B cell (primary cell): ENCODE measurements at regions not wholly inside any gene's neighbourhood (a gene's known extent, or its start where the extent isn't known, plus 50 kb on each side); places are given as distances from the start of the nearest gene placed in this dataset.

Source experiments
- ATAC-seq: fragments of 200-7000 bp; cut with Tn5 transposase; one replicate; pipeline ENCODE4 v1.10.0; 2021; ENCODE audit warnings: low read depth, mild to moderate bottlenecking, moderate number of reproducible peaks, moderate library complexity
- CTCF ChIA-PET: fragments of 350-600 bp; sonication (Branson Sonifier 250); formaldehyde crosslinking; loops from one replicate; lab custom pipeline; 2021; ENCODE audit warnings: antibody characterized with exemption, inconsistent platforms; lab: Charles Lee
- POLR2A ChIA-PET: fragments of 350-600 bp; sonication (Branson Sonifier 250); formaldehyde crosslinking; loops from one replicate; lab custom pipeline; 2021; ENCODE audit warnings: antibody characterized with exemption; lab: Charles Lee
- DNase-seq: peaks from one replicate; pipeline ENCODE4 v3.0.0; 2013
- H2AFZ ChIP-seq: 2 replicates; pipeline ENCODE4 v1.6.1; 2012; ENCODE audit warnings: mild to moderate bottlenecking, low read depth, low read length; ENCODE audit not compliant: insufficient read depth, poor library complexity, severe bottlenecking
- H3K27ac ChIP-seq, 2 donors: 1 replicate in 1 of 2; 2 replicates in 1 of 2; pipeline ENCODE4 v1.5.1; 2012 to 2013; ENCODE audit warnings: low read length in 2 of 2, mild to moderate bottlenecking in 2 of 2, moderate library complexity in 1 of 2
- H3K27me3 ChIP-seq, 4 experiments: fragments of 200-600 bp in 1 of 4; sonication (generic) in 1 of 4; replicated peaks in 1 of 4; 1 replicate in 2 of 4; 2 replicates in 2 of 4; pipeline versions ENCODE4 v1.6.1 to v1.7.0; 2013 to 2016; ENCODE audit warnings: low read length in 3 of 4, mild to moderate bottlenecking in 2 of 4, mixed read lengths in 1 of 4, moderate library complexity in 1 of 4; ENCODE audit not compliant: insufficient read depth in 4 of 4, control insufficient read depth in 3 of 4; ENCODE audit errors: control extremely low read depth in 1 of 4
- H3K36me3 ChIP-seq, 2 experiments: replicated peaks in 1 of 2; 1 replicate in 1 of 2; 2 replicates in 1 of 2; pipeline versions ENCODE4 v1.6.1 to v1.7.1; 2013; ENCODE audit warnings: low read length in 1 of 2; ENCODE audit not compliant: insufficient read depth in 2 of 2, control insufficient read depth in 1 of 2; ENCODE audit errors: control extremely low read depth in 1 of 2, extremely low read depth in 1 of 2
- H3K4me1 ChIP-seq, 2 donors: fragments of 200-600 bp in 1 of 2; sonication (generic) in 1 of 2; 1 replicate in 1 of 2; 2 replicates in 1 of 2; pipeline versions ENCODE4 v1.5.1 to v1.6.1; 2013 to 2017; ENCODE audit warnings: low read length in 2 of 2; ENCODE audit not compliant: control insufficient read depth in 2 of 2, insufficient read depth in 2 of 2
- H3K4me2 ChIP-seq: replicated peaks from 2 replicates; pipeline ENCODE3; 2012; ENCODE audit warnings: mild to moderate bottlenecking, low read depth, low read length; ENCODE audit not compliant: poor library complexity, severe bottlenecking
- H3K4me3 ChIP-seq, 5 experiments: fragments of 200-600 bp in 1 of 5; sonication (generic) in 1 of 5; 1 replicate in 3 of 5; 2 replicates in 2 of 5; pipeline versions ENCODE4 v1.5.1 to v1.7.0; 2011 to 2016; ENCODE audit warnings: low read length in 4 of 5, mild to moderate bottlenecking in 4 of 5, low read depth in 2 of 5, control low read depth in 1 of 5, moderate library complexity in 1 of 5; ENCODE audit not compliant: insufficient read depth in 1 of 5; ENCODE audit errors: control extremely low read depth in 1 of 5, extremely low read depth in 1 of 5
- H3K79me2 ChIP-seq: fragments of 200-600 bp; sonication (generic); one replicate; pipeline ENCODE4 v1.6.0; 2016; ENCODE audit warnings: low read length; ENCODE audit not compliant: control insufficient read depth, insufficient read depth
- H3K9ac ChIP-seq: fragments of 200-600 bp; sonication (generic); 2 replicates; pipeline ENCODE4 v1.6.1; 2017; ENCODE audit warnings: mild to moderate bottlenecking, low read length, moderate library complexity
- H3K9me3 ChIP-seq, 3 donors: one replicate each; pipeline versions ENCODE4 v1.6.1 to v1.7.1; 2013; ENCODE audit warnings: low read length in 2 of 3; ENCODE audit not compliant: control insufficient read depth in 2 of 3, insufficient read depth in 1 of 3; ENCODE audit errors: control extremely low read depth in 1 of 3
- H4K20me1 ChIP-seq: 2 replicates; pipeline ENCODE4 v1.6.0; 2012; ENCODE audit warnings: mild to moderate bottlenecking, low read length; ENCODE audit not compliant: insufficient read depth, control insufficient read depth, poor library complexity, severe bottlenecking
- H3K27ac Mint-ChIP-seq: one replicate; pipeline ENCODE4 v1.8.0; 2021; ENCODE audit warnings: mixed read lengths
- H3K27me3 Mint-ChIP-seq: one replicate; pipeline ENCODE4 v1.8.0; 2021; ENCODE audit warnings: mixed read lengths
- H3K4me1 Mint-ChIP-seq: one replicate; pipeline ENCODE4 v1.8.0; 2021; ENCODE audit warnings: mixed read lengths
- H3K4me3 Mint-ChIP-seq: one replicate; pipeline ENCODE4 v1.8.0; 2021; ENCODE audit warnings: mixed read lengths
- H3K9me3 Mint-ChIP-seq: one replicate; pipeline ENCODE4 v1.8.0; 2022; ENCODE audit warnings: mixed read lengths; ENCODE audit not compliant: insufficient read depth
- CTCF ChIP-seq: fragments of 200-600 bp; IDR thresholded peaks from one replicate; pipeline ENCODE4 v1.8.0; 2022; ENCODE audit warnings: antibody characterized with exemption, mild to moderate bottlenecking
- EZH2 ChIP-seq: IDR thresholded peaks from 2 replicates; pipeline ENCODE4 v1.6.1; 2012; ENCODE audit warnings: borderline replicate concordance, low read depth, mild to moderate bottlenecking, moderate library complexity, low read length; ENCODE audit not compliant: insufficient read depth, poor library complexity, severe bottlenecking
- WGBS: methylation state at CpG from one replicate; pipeline ENCODE4 v1.1.5; 2013; ENCODE audit warnings: missing lambda C conversion rate; ENCODE audit not compliant: insufficient coverage; 5-methylcytosine and 5-hydroxymethylcytosine counted together
- intact Hi-C: fragments of 100-400 bp; cut with micrococcal nuclease; formaldehyde crosslinking; loops from one replicate; pipeline ENCODE4 v1.10.0; 2022

GRCh38 chr21:16777041-16777720 lies 735.7 kb upstream of the CXADR start:
- ATAC-seq (no peak), DNase-seq (no peak)
- intact Hi-C loops = no loop called here
- H3K4me1 ChIP-seq = no peaks in the 10 kb centered on the region
- WGBS = 96% methylated on average over 4 of the region's 6 CpGs
- no peaks in the 10 kb centered on the region for H3K79me2 ChIP-seq
- H3K27ac ChIP-seq = no peak overlapping the region
- peaks cover 10% of the 10 kb centered on the region for H3K9me3 Mint-ChIP-seq
- H4K20me1 ChIP-seq = no peaks in the 10 kb centered on the region
- H3K4me1 Mint-ChIP-seq = no peaks in the 10 kb centered on the region
- no peak overlapping the region for H3K4me2 ChIP-seq
- ChIA-PET CTCF (no interaction called here), POLR2A (no interaction called here)
- no peaks in the 10 kb centered on the region for H3K27me3 ChIP-seq
- H3K4me3 ChIP-seq = no peak overlapping the region
- H2AFZ ChIP-seq = no peak overlapping the region
- no peak overlapping the region for H3K9ac ChIP-seq
- no peak overlapping the region for H3K4me3 Mint-ChIP-seq
- H3K27me3 Mint-ChIP-seq = no peaks in the 10 kb centered on the region
- H3K36me3 ChIP-seq = no peaks in the 10 kb centered on the region
- TF ChIP-seq EZH2 = no peak
- TF ChIP-seq CTCF = no peak
- H3K27ac Mint-ChIP-seq = no peak overlapping the region
- peaks cover 0 to 13% (median 3%) of the 10 kb centered on the region in 3 donors for H3K9me3 ChIP-seq

GRCh38 chr21:16788584-16788983 lies 724.3 kb upstream of the CXADR start:
- H3K4me1 ChIP-seq = no peaks in the 10 kb centered on the region
- Mint-ChIP-seq H3K4me3 (no peak overlapping the region), H3K27me3 (no peaks in the 10 kb centered on the region), H3K4me1 (no peaks in the 10 kb centered on the region), H3K9me3 (peaks cover 12% of the 10 kb centered on the region), H3K27ac (no peak overlapping the region)
- no CpG with 5 or more reads among the region's 2 CpGs for WGBS
- DNase-seq (no peak), ATAC-seq (no peak)
- no peak overlapping the region for H3K4me3 ChIP-seq
- no peaks in the 10 kb centered on the region for H3K27me3 ChIP-seq
- H2AFZ ChIP-seq = no peak overlapping the region
- CTCF ChIA-PET = no interaction called here
- no peak overlapping the region for H3K4me2 ChIP-seq
- POLR2A ChIA-PET = no interaction called here
- TF ChIP-seq EZH2 (no peak), CTCF (no peak)
- no peaks in the 10 kb centered on the region for H3K9me3 ChIP-seq
- no peak overlapping the region for H3K27ac ChIP-seq
- no peaks in the 10 kb centered on the region for H3K79me2 ChIP-seq
- no peaks in the 10 kb centered on the region for H3K36me3 ChIP-seq
- no peaks in the 10 kb centered on the region for H4K20me1 ChIP-seq
- no peak overlapping the region for H3K9ac ChIP-seq
- intact Hi-C loops = no loop called here
